ENCODE measurements at regions not wholly inside any gene's neighbourhood (a gene's known extent, or its start where the extent isn't known, plus 50 kb on each side); places are given as distances from the start of the nearest gene placed in this dataset.

- TF ChIP-seq CTCF (IDR thresholded peaks at IDR 0.05; ENCODE audit: poor library complexity, severe bottlenecking) = no peak
- no peak for DNase-seq (ENCODE audit: low spot score)
- H3K4me1 ChIP-seq (ENCODE audit: insufficient read depth, poor library complexity, severe bottlenecking) = no peaks in the 10 kb centered on the region
- H3K27ac ChIP-seq (ENCODE audit: poor library complexity, severe bottlenecking) = no peak overlapping the region
- H3K27me3 ChIP-seq (ENCODE audit: insufficient read depth, poor library complexity, severe bottlenecking) = no peaks in the 10 kb centered on the region
- ATAC-seq (ENCODE audit: low read depth) = no peak
- H3K9me3 ChIP-seq (ENCODE audit: severe bottlenecking) = no peaks in the 10 kb centered on the region
- H3K36me3 ChIP-seq (ENCODE audit: low read depth) = no peaks in the 10 kb centered on the region
- H3K4me3 ChIP-seq (ENCODE audit: severe bottlenecking) = no peak overlapping the region
Measured at GRCh38 chr12:126506426-126507182, 1441.4 kb downstream of the AACS start.

- ATAC-seq (ENCODE audit: low read depth) (no peak), DNase-seq (ENCODE audit: low spot score) (no peak)
- Histone ChIP-seq H3K36me3 (ENCODE audit: low read depth) (no peaks in the 10 kb centered on the region), H3K4me1 (ENCODE audit: insufficient read depth, poor library complexity, severe bottlenecking) (no peaks in the 10 kb centered on the region), H3K27me3 (ENCODE audit: insufficient read depth, poor library complexity, severe bottlenecking) (no peaks in the 10 kb centered on the region), H3K27ac (ENCODE audit: poor library complexity, severe bottlenecking) (no peak overlapping the region), H3K4me3 (ENCODE audit: severe bottlenecking) (no peak overlapping the region), H3K9me3 (ENCODE audit: severe bottlenecking) (no peaks in the 10 kb centered on the region)
- no peak for TF ChIP-seq CTCF (IDR thresholded peaks at IDR 0.05; ENCODE audit: poor library complexity, severe bottlenecking)
Measured at GRCh38 chr12:126507231-126507630, 1442.0 kb downstream of the AACS start.

GRCh38 chr12:126509572-126509971 lies 1444.3 kb downstream of the AACS start:
- Histone ChIP-seq H3K4me3 (ENCODE audit: severe bottlenecking) (no peak overlapping the region), H3K27me3 (ENCODE audit: insufficient read depth, poor library complexity, severe bottlenecking) (no peaks in the 10 kb centered on the region), H3K36me3 (ENCODE audit: low read depth) (no peaks in the 10 kb centered on the region), H3K9me3 (ENCODE audit: severe bottlenecking) (no peaks in the 10 kb centered on the region), H3K4me1 (ENCODE audit: insufficient read depth, poor library complexity, severe bottlenecking) (no peaks in the 10 kb centered on the region), H3K27ac (ENCODE audit: poor library complexity, severe bottlenecking) (no peak overlapping the region)
- no peak for ATAC-seq (ENCODE audit: low read depth)
- DNase-seq (ENCODE audit: low spot score) = no peak
- no peak for TF ChIP-seq CTCF (IDR thresholded peaks at IDR 0.05; ENCODE audit: poor library complexity, severe bottlenecking)

GRCh38 chr12:126510630-126511029 lies 1445.4 kb downstream of the AACS start:
- Histone ChIP-seq H3K36me3 (ENCODE audit: low read depth) (no peaks in the 10 kb centered on the region), H3K27me3 (ENCODE audit: insufficient read depth, poor library complexity, severe bottlenecking) (no peaks in the 10 kb centered on the region), H3K4me1 (ENCODE audit: insufficient read depth, poor library complexity, severe bottlenecking) (no peaks in the 10 kb centered on the region), H3K27ac (ENCODE audit: poor library complexity, severe bottlenecking) (no peak overlapping the region), H3K4me3 (ENCODE audit: severe bottlenecking) (no peak overlapping the region), H3K9me3 (ENCODE audit: severe bottlenecking) (no peaks in the 10 kb centered on the region)
- no peak for ATAC-seq (ENCODE audit: low read depth)
- DNase-seq (ENCODE audit: low spot score) = no peak
- TF ChIP-seq CTCF (IDR thresholded peaks at IDR 0.05; ENCODE audit: poor library complexity, severe bottlenecking) = no peak
